ENCODE measurements at regions not wholly inside any gene's neighbourhood (a gene's known extent, or its start where the extent isn't known, plus 50 kb on each side); places are given as distances from the start of the nearest gene placed in this dataset.
"Not testable (repeated sequence)": the region's sequence is repeated elsewhere in the genome, so short reads cannot be mapped to it uniquely, and the experiment has no call there.

- TF ChIP-seq CTCF, POLR2AphosphoS5, POLR2A (IDR thresholded peaks at IDR 0.05): not testable (repeated sequence)
Measured at GRCh38 chr7:96923345-96923744, 82.0 kb upstream of the DLX6 start.

All from stomach (tissue), 4 donors.